ENCODE measurements at regions not wholly inside any gene's neighbourhood (a gene's known extent, or its start where the extent isn't known, plus 50 kb on each side); places are given as distances from the start of the nearest gene placed in this dataset.

- no peak for DNase-seq
Observed at GRCh38 chr22:44386386-44387035, 73.8 kb upstream of the SHISAL1 start.

GRCh38 chr22:44385781-44386180 lies 73.0 kb upstream of the SHISAL1 start:
- no peak for DNase-seq

GRCh38 chr22:44385296-44385610 lies 72.5 kb upstream of the SHISAL1 start:
- DNase-seq = no peak

DNA sequence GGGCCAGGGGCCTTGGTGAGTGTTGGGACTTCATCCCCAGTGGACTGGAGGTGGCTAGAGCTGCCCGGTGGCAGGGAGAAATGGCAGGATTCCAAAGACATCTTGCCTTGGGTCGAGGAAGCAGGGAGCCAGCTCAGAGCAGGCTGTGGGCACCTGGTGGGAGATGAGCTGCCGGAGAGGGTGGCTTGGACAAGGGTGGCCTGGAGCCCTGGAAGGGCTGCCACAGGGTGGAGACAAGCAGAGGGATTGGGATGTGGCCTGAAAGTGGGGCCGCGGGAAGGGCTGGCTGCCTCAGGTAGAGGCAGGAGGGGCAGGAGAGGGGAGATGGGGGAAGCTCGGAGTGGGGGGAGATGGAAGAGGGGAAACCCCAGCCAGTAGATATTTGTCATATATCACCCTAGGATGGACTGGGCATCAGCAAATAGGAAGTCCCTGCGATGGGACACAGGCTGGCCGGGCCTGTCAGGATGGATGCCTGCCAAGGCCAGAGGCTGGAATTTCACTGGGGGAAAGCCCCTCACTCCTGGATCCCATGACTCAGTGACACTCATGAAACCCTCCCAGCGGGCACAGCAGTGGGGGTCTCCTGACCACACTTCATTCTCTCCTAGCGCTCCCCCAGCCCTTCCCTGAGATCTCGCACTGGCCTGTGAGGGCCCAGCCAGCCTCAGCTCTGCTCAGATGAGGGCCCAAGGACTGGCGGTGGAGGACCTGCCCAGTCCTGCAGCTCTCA lies 72.0 kb upstream of the SHISAL1 start:
- no peak for DNase-seq

DNA sequence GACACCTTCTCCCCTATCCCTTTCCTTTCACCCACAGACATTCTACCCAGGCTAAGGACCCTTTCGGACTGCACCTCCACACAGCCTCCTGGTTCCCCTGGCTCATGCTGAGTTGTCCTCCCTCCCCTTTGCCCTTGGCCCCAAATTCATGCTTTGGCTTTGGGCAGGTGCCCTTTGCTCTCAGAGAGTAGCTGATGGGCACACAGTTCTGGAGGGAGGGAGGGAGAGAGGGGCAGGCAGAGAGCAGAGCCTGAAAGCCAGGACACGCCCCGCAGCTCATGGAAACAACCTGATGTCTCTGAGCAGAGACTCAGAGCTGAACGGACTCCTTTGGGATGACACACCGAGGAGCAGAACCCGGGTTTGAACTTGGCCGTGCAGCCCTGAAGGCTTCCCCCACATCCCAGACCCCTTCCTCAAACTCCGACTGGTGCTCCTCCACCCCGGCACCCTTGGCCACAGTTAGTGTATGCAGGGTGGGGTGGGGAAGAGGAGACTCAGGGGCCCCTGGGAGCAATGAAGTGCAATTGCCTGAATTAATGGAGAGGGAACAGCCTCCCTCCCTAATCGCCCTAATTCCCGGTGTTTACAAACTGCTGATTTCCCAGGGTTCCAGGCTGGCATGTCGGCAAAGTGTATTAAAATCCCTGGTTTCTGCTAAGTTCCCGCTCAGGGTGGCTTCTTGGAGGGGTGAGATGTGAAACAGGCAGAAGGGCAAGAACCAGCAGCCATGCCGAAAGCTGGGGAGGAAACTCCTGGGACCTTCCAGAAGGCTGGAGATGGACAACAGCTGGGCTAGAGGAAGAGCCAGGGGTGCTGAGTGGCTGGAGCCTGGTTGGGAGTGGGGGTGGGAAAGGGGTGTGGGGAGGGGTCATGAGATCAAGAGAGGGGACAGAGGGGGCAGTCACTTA lies 71.2 kb upstream of the SHISAL1 start:
- DNase-seq = no peak

- no peak for DNase-seq
Observed at GRCh38 chr22:44383064-44383575, 70.4 kb upstream of the SHISAL1 start.

DNA sequence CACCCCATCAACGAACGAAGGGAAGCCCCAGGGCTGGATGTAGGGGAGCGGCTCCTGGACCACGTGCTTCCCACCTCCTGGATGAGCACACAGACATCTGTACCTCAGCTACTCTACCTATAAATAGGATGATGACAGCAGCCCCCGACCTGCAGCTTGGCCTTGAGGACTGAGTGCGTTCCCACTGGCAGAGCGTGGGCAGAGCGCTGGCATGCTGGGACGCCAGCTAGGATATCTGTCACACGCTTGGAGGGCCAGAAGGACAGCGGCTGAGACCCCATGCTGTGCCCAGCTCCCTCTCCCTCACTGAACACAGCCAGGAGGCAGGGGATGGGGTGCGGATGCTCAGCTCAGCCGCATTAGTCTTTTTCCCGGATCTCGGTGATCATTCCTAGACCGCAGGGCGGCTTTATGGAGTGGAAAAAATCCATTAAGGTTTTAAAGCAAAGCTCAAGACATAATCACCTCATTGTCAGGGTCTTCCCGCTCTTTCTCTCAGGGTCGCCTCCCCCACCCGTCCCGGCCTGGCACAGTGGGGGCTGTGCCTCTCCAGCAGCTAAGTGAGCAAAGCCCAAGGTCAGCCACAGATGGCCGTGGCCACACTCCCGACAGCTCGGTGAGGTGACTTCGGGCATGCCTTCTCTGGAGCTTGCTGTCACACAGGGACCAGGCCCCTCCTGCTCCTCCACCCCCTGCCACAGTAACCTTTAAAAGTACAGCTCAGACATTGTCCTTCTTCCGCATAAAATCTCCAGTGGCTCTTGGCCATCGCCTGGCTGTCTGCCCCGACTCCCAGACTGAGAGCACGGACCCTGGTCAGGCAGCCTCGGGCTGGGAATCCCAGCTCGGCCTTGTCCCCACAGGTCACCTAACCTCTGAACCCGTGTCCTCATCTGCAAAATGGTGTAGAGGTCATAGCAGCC lies 69.6 kb upstream of the SHISAL1 start:
- no peak for DNase-seq

DNA sequence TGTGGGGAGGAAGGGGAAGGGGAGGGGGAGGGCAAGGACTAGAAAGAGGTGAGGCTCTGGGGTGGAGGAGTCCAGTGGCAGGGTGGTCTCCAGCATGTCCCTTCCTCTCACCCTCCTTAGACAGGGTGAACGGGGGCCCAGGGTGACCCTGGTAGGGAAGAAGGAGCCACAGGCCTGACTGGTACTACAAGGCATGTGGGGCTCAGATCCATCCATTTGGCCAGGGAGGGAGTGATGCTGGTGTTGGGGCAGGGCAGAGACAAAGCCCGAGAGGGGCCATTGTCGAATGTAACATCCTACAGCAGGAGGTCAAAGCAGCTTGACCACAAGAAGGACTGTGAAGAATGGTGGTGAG lies 69.0 kb upstream of the SHISAL1 start:
- no peak for DNase-seq

GRCh38 chr22:44380756-44381486 lies 68.2 kb upstream of the SHISAL1 start:
- no peak for DNase-seq

GRCh38 chr22:44379817-44380755 lies 67.3 kb upstream of the SHISAL1 start:
- DNase-seq = no peak

- no peak for DNase-seq
Observed at GRCh38 chr22:44378380-44378779, 65.6 kb upstream of the SHISAL1 start.

DNA sequence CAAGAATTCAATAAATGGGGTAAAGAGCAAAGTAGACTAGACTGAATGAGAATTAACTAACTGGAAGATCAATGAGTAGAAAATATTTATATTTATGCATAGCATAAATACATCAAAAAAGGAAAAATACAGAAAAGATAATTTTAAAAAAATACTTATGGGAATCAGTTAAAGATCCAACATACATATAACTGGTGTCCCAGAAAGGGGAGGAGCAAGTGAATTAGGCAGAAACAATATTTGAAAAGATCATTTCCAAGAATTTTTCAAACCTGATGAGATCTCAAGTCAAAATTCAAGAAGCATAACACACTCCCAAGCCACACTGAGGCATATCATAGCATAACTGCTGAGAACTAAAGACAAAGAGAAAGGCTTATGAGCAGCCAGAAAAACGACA lies 62.7 kb upstream of the SHISAL1 start:
- no peak for DNase-seq

- DNase-seq = no peak
Observed at GRCh38 chr22:44373234-44373633, 60.5 kb upstream of the SHISAL1 start.

DNA sequence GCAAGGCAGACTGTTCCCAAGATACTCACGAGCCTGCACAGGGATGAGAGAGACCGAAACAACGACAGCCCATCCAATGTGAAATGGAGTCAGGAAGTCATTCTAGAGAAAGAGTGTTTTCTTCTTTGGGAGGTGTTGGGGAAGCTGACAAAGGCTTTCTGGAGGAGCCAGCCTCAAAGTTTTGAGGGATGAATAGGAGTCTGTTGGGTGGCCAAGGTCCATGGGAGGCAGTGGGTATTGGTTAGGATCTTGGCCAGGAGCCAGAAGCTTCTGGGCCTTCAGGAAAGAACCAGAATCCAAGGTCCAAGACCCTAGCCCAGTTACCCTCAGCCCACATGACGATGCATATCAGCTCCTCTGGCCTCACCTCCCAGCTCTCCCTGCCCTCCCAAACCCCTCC lies 59.9 kb upstream of the SHISAL1 start:
- no peak for DNase-seq

- DNase-seq = no peak
Observed at GRCh38 chr22:44371741-44372525, 59.2 kb upstream of the SHISAL1 start.

- no peak for DNase-seq
Observed at GRCh38 chr22:44369916-44370801, 57.4 kb upstream of the SHISAL1 start.

- DNase-seq = no peak
Observed at GRCh38 chr22:44369293-44369661, 56.5 kb upstream of the SHISAL1 start.

- no peak for DNase-seq
Observed at GRCh38 chr22:44368611-44369292, 56.0 kb upstream of the SHISAL1 start.

All from activated T-cell treated with anti-CD3 and anti-CD28 coated beads, Interleukin-2, amount 50 U/mL, for 48 hours (primary cell).